Fibroblast of villous mesenchyme (primary cell): ENCODE measurements at regions not wholly inside any gene's neighbourhood (a gene's known extent, or its start where the extent isn't known, plus 50 kb on each side); places are given as distances from the start of the nearest gene placed in this dataset.

Experiments
- DNase-seq: peaks from one replicate; pipeline ENCODE4 v3.0.0-alpha.2; 2010; ENCODE audit warnings: low read depth
- H3K4me3 ChIP-seq: 2 replicates; pipeline ENCODE4 v1.5.1; 2011; ENCODE audit warnings: low read depth, mild to moderate bottlenecking, low read length
- CTCF ChIP-seq: IDR thresholded peaks from 2 replicates; pipeline ENCODE4 v1.5.1; 2012; ENCODE audit warnings: low read depth, mild to moderate bottlenecking, low read length; ENCODE audit not compliant: insufficient read depth

GRCh38 chr15:70449311-70450141 is 313.8 kb downstream of the UACA start:
- TF ChIP-seq CTCF: no peak
- no peak overlapping the region for H3K4me3 ChIP-seq
- no peak for DNase-seq

- TF ChIP-seq CTCF: no peak
- no peak overlapping the region for H3K4me3 ChIP-seq
- no peak for DNase-seq
Observed at GRCh38 chr15:70447928-70448698, 315.2 kb downstream of the UACA start.

GRCh38 chr15:70447521-70447920 is 315.8 kb downstream of the UACA start:
- H3K4me3 ChIP-seq: no peak overlapping the region
- DNase-seq: no peak
- TF ChIP-seq CTCF: no peak

- DNase-seq: no peak
- H3K4me3 ChIP-seq: no peak overlapping the region
- TF ChIP-seq CTCF: no peak
Observed at GRCh38 chr15:70447081-70447480, 316.3 kb downstream of the UACA start.

GRCh38 chr15:70443486-70444273 is 319.7 kb downstream of the UACA start:
- no peak for TF ChIP-seq CTCF
- no peak overlapping the region for H3K4me3 ChIP-seq
- no peak for DNase-seq

GRCh38 chr15:70442616-70443321 is 320.6 kb downstream of the UACA start:
- H3K4me3 ChIP-seq: no peak overlapping the region
- TF ChIP-seq CTCF: no peak
- no peak for DNase-seq
